Stimulated activated naive CD8-positive, alpha-beta T cell treated with anti-CD3 and anti-CD28 coated beads, Interleukin-15, amount 100 ng/mL, for 72 hours (primary cell): ENCODE measurements at regions not wholly inside any gene's neighbourhood (a gene's known extent, or its start where the extent isn't known, plus 50 kb on each side); places are given as distances from the start of the nearest gene placed in this dataset.
"Not testable (repeated sequence)": the region's sequence is repeated elsewhere in the genome, so short reads cannot be mapped to it uniquely, and the experiment has no call there.

Source experiments
- ATAC-seq: fragments of 150-1000 bp; cut with Tn5 transposase; 2 replicates; pipeline ENCODE4 v1.10.0; 2021; ENCODE audit warnings: mild to moderate bottlenecking, moderate library complexity
- DNase-seq, 2 donors: peaks; one replicate each; pipeline ENCODE4 v3.0.0; 2021 to 2022
- H3K27ac Mint-ChIP-seq, 2 donors: one replicate each; pipeline ENCODE4 v1.8.0; 2022; ENCODE audit warnings: mild to moderate bottlenecking in 2 of 2, mixed read lengths in 2 of 2, moderate library complexity in 2 of 2
- H3K27me3 Mint-ChIP-seq: one replicate; pipeline ENCODE4 v1.8.0; 2022; ENCODE audit warnings: mixed read lengths
- H3K4me1 Mint-ChIP-seq: one replicate; pipeline ENCODE4 v1.8.0; 2022; ENCODE audit warnings: mild to moderate bottlenecking, mixed read lengths
- H3K4me3 Mint-ChIP-seq, 2 donors: one replicate each; pipeline ENCODE4 v1.8.0; 2022; ENCODE audit warnings: mild to moderate bottlenecking in 2 of 2, mixed read lengths in 2 of 2, moderate library complexity in 1 of 2
- H3K9me3 Mint-ChIP-seq, 2 donors: one replicate each; pipeline ENCODE4 v1.8.0; 2022; ENCODE audit warnings: mixed read lengths in 2 of 2

- H3K4me1 Mint-ChIP-seq, result no peaks in the 10 kb centered on the region
- no peak for DNase-seq
- peaks cover 19 to 52% of the 10 kb centered on the region in 2 donors for H3K9me3 Mint-ChIP-seq
- peaks cover 34% of the 10 kb centered on the region for H3K27me3 Mint-ChIP-seq
- H3K27ac Mint-ChIP-seq, result no peak overlapping the region
- H3K4me3 Mint-ChIP-seq, result no peak overlapping the region
- ATAC-seq, result no peak
Measured at GRCh38 chr2:118599141-118599540, 248.3 kb downstream of the EN1 start.

DNA sequence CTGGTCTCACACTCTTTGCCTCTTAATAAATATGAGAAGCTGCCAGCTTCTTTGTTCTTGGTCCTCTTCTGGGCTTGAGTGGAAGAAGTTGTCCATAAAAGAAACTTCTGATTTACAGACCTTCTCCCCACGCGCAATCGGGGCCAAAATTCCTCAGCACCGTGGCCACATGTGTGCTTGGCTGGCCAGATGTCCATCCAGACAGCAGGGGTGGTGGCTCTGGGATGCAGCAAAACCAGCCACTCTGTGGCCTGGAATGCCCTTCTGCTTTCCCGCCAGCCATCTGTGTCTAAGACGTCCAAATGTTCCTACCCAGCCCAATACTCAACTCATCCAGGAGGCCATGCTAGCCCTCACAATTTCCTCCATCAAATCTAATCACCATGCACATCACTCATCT is 250.8 kb downstream of the EN1 start:
- H3K4me1 Mint-ChIP-seq, result no peaks in the 10 kb centered on the region

DNA sequence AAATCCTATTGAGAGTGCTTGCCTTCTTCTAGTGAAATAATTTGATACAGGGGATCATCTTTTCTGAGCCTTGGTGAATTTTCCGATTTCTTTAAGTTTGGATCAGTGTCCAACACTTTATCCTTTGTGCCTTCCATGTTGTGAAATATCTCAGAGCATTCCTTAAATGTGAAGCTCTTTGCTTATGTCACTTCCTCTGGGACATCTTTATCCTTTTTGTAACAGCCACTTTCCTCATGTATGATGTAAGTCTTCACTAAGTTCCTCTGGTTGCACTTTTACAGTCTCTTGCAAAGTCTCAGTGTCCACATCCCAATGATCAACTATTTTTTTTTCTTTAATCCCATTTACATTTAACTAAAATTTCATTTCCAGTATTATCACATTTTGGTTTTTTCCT is 254.2 kb downstream of the EN1 start:
- Mint-ChIP-seq H3K9me3 (peaks cover 10 to 21% of the 10 kb centered on the region in 2 donors), H3K27me3 (peaks cover 38% of the 10 kb centered on the region), H3K4me1 (no peaks in the 10 kb centered on the region), H3K27ac (no peak overlapping the region), H3K4me3 (no peak overlapping the region)
- no peak for ATAC-seq
- no peak for DNase-seq

More for the DNA sequence above, 250.8 kb downstream of the EN1 start:
- Mint-ChIP-seq H3K27ac (no peak overlapping the region), H3K4me3 (no peak overlapping the region), H3K9me3 (peaks cover 14 to 36% of the 10 kb centered on the region in 2 donors), H3K27me3 (peaks cover 28% of the 10 kb centered on the region)
- DNase-seq (no peak), ATAC-seq (no peak)

- no peak for ATAC-seq
- Mint-ChIP-seq H3K27ac (no peak overlapping the region), H3K9me3 (peaks cover 4 to 5% of the 10 kb centered on the region in 2 donors), H3K27me3 (peaks cover 34% of the 10 kb centered on the region), H3K4me1 (no peaks in the 10 kb centered on the region), H3K4me3 (no peak overlapping the region)
- no peak for DNase-seq
Measured at GRCh38 chr2:118591223-118591622, 256.2 kb downstream of the EN1 start.

- H3K27ac Mint-ChIP-seq, result no peak overlapping the region
- H3K27me3 Mint-ChIP-seq, result peaks cover 34% of the 10 kb centered on the region
- peaks cover 0 to 5% of the 10 kb centered on the region in 2 donors for H3K9me3 Mint-ChIP-seq
- DNase-seq (no peak), ATAC-seq (no peak)
- no peak overlapping the region for H3K4me3 Mint-ChIP-seq
- no peaks in the 10 kb centered on the region for H3K4me1 Mint-ChIP-seq
Measured at GRCh38 chr2:118589721-118590120, 257.7 kb downstream of the EN1 start.

DNA sequence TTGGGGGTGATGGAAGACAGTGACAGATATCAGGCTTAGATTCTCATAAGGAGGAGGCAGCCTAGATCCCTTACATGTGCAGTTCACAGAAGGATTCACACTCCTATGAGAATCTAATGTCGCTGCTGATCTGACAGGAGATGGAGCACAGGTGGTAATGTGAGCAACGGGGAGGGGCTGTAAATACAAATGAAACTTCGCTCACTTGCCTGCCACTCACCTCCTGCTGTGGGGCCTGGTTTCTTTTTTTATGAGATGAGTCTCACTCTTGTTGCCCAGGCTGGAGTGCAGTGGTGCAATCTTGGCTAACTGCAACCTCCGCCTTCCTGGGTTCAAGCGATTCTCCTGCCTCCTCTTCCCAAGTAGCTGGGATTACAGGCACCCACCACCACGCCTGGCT is 258.6 kb downstream of the EN1 start:
- H3K27ac Mint-ChIP-seq, result no peak overlapping the region
- ATAC-seq (no peak), DNase-seq (no peak)
- H3K27me3 Mint-ChIP-seq, result peaks cover 34% of the 10 kb centered on the region
- H3K4me1 Mint-ChIP-seq, result no peaks in the 10 kb centered on the region
- H3K9me3 Mint-ChIP-seq, result peaks cover 0 to 5% of the 10 kb centered on the region in 2 donors
- H3K4me3 Mint-ChIP-seq, result no peak overlapping the region

- DNase-seq (no peak), ATAC-seq (no peak)
- Mint-ChIP-seq H3K27me3 (peaks cover 40% of the 10 kb centered on the region), H3K4me1 (no peaks in the 10 kb centered on the region), H3K27ac (no peak overlapping the region), H3K4me3 (no peak overlapping the region), H3K9me3 (no peaks in the 10 kb centered on the region)
Measured at GRCh38 chr2:118586312-118586711, 261.1 kb downstream of the EN1 start.

DNA sequence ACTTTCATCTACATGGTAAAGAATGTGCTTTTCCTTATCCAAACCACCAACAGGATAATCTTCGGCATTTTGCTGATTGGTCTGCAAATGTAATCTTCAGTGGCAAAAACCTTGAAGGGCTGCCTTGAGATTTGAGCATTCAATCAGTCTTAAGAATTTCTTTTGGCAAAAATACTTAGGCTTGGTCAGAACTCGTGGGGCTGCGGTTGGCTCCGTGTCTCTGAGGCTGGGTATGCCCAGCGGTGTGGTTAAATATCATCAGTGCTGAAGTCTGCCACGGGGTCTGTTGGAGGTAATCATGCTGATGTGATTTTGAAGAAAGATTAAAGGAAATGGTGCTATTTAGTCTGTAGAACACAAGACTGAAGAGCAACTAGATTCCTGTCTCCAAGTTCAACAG is 262.6 kb downstream of the EN1 start:
- ATAC-seq (no peak), DNase-seq (no peak)
- no peaks in the 10 kb centered on the region for H3K9me3 Mint-ChIP-seq
- no peak overlapping the region for H3K4me3 Mint-ChIP-seq
- H3K4me1 Mint-ChIP-seq, result no peaks in the 10 kb centered on the region
- H3K27ac Mint-ChIP-seq, result no peak overlapping the region
- peaks cover 49% of the 10 kb centered on the region for H3K27me3 Mint-ChIP-seq

- no peak for ATAC-seq
- H3K27ac Mint-ChIP-seq, result no peak overlapping the region
- no peak overlapping the region for H3K4me3 Mint-ChIP-seq
- DNase-seq, result no peak
- no peaks in the 10 kb centered on the region for H3K9me3 Mint-ChIP-seq
- H3K27me3 Mint-ChIP-seq, result peaks cover 51% of the 10 kb centered on the region
- no peaks in the 10 kb centered on the region for H3K4me1 Mint-ChIP-seq
Measured at GRCh38 chr2:118584062-118584749, 263.2 kb downstream of the EN1 start.

DNA sequence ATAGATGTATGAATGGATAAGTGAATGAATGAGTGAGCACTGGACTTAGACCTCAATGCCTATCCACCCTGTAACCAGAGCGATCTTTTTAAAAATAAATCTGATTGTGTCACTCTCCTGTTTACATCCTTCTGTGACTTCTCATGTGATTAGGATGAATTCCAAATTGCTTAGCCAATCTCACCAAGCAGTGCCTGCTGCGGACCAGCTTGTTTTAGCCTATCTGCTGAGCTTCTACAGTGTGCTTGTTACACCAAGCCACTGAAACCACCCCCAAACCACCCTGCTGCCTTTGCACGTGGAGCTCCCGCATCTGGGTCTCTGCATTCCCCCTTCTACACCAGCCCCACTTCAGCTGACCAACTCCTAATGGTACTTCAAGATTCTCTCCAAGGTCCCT is 265.4 kb downstream of the EN1 start:
- H3K27me3 Mint-ChIP-seq, result peaks cover 46% of the 10 kb centered on the region
- no peaks in the 10 kb centered on the region for H3K9me3 Mint-ChIP-seq
- H3K4me3 Mint-ChIP-seq, result no peak overlapping the region
- no peaks in the 10 kb centered on the region for H3K4me1 Mint-ChIP-seq
- no peak for ATAC-seq
- H3K27ac Mint-ChIP-seq, result peak overlapping the region in 1 of 2 donors; percentile 30
- no peak for DNase-seq

GRCh38 chr2:118580651-118581050 is 266.8 kb downstream of the EN1 start:
- Mint-ChIP-seq H3K4me3 (no peak overlapping the region), H3K4me1 (no peaks in the 10 kb centered on the region), H3K27ac (no peak overlapping the region), H3K27me3 (peaks cover 34% of the 10 kb centered on the region), H3K9me3 (no peaks in the 10 kb centered on the region)
- ATAC-seq, result no peak
- no peak for DNase-seq

DNA sequence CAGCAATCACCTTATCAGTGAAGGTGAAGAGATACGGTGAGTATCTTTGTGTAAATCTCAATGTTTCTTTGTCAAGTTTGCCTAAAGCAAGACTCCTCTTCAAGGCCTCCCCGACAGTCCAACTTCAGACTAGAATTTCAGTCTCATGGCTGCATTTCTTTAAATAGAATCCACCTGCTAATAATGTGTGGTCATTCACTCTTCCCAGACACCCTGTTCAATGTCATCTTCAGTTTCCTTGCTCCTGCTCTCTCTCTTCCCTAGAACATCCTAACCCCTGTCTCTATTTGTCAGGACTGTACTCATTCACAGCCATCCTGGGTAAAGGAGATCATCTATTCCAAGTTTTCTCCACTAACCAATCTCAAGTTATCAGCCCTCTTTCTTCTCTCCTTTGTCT is 267.3 kb downstream of the EN1 start:
- Mint-ChIP-seq H3K9me3 (no peaks in the 10 kb centered on the region), H3K4me3 (no peak overlapping the region), H3K27me3 (peaks cover 34% of the 10 kb centered on the region), H3K27ac (no peak overlapping the region), H3K4me1 (no peaks in the 10 kb centered on the region)
- DNase-seq (no peak), ATAC-seq (no peak)

- no peaks in the 10 kb centered on the region for H3K9me3 Mint-ChIP-seq
- H3K4me3 Mint-ChIP-seq, result no peak overlapping the region
- no peak for DNase-seq
- H3K27me3 Mint-ChIP-seq, result peaks cover 23% of the 10 kb centered on the region
- no peak for ATAC-seq
- H3K27ac Mint-ChIP-seq, result no peak overlapping the region
- H3K4me1 Mint-ChIP-seq, result no peaks in the 10 kb centered on the region
Measured at GRCh38 chr2:118577202-118577601, 270.2 kb downstream of the EN1 start.

GRCh38 chr2:118576109-118576855 is 271.2 kb downstream of the EN1 start:
- peaks cover 20% of the 10 kb centered on the region for H3K27me3 Mint-ChIP-seq
- H3K27ac Mint-ChIP-seq, result peak overlapping the region in 1 of 2 donors; percentile 53
- no peak for DNase-seq
- no peaks in the 10 kb centered on the region for H3K4me1 Mint-ChIP-seq
- no peak for ATAC-seq
- H3K4me3 Mint-ChIP-seq, result no peak overlapping the region
- no peaks in the 10 kb centered on the region for H3K9me3 Mint-ChIP-seq

DNA sequence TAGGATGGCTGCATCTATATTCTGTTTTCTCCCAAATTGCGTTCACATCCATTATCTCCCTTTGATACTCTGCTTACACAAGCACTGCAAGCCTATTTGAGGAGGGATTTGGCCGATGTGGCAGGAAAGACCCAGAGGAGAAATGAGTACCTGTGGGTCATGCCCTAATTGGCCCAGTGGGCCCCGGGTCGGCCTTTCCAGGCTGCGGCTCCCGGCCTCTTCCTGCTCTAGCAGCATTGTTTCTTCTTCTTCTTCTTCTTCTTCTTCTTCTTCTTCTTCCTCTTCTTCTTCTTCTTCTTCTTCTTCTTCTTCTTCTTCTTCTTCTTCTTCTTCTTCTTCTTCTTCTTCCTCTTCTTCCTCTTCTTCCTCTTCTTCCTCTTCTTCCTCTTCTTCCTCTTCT is 275.1 kb downstream of the EN1 start:
- H3K27me3 Mint-ChIP-seq, result peaks cover 12% of the 10 kb centered on the region

DNA sequence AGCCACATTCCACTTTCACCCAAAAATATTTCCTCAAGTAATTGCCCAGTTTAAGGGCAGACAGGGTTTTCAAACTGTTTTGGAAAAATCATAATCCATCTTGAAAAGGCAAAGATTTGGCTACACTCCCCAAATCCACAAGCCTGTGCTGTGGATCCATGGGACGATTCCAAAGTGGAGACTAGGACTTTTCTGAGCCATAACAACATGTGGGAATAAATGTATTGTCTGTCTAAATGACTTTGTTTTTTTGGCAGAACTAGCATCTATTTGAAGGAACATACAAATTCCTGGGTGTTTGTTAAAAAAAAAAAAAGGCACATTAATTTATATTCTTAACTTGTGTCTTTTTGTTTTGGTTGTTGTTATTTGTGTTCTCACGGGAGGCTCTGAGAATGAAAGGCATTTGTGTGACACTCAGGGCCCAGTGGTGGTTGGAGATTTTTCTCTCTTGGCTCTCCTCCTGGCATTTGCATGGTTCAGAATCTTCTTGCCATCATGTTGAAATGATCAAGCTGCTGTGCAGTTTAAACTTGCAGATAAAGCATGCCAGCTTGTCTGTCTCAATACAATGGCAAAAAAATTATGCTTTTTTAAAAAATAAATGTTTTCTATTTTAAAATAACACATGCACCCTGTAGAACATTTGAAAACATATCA is 277.4 kb downstream of the EN1 start:
- DNase-seq (no peak), ATAC-seq (no peak)
- Mint-ChIP-seq H3K27ac (no peak overlapping the region), H3K27me3 (peaks cover 14% of the 10 kb centered on the region), H3K4me3 (no peak overlapping the region), H3K4me1 (no peaks in the 10 kb centered on the region), H3K9me3 (no peaks in the 10 kb centered on the region)

More for the DNA sequence above, 275.1 kb downstream of the EN1 start:
- not testable (repeated sequence) for H3K4me1 Mint-ChIP-seq, ATAC-seq, H3K27ac Mint-ChIP-seq, H3K9me3 Mint-ChIP-seq, H3K4me3 Mint-ChIP-seq, DNase-seq
